ENCODE measurements at regions not wholly inside any gene's neighbourhood (a gene's known extent, or its start where the extent isn't known, plus 50 kb on each side); places are given as distances from the start of the nearest gene placed in this dataset.

GRCh38 chr1:96207936-96208335 is 513.6 kb upstream of the PTBP2 start (continued):
- TF ChIP-seq NANOG (IDR thresholded peaks at IDR 0.05; ENCODE audit: insufficient read depth, low read depth, low read length, poor library complexity, severe bottlenecking) = no peak

All from H1 (cell line).